ENCODE measurements at regions not wholly inside any gene's neighbourhood (a gene's known extent, or its start where the extent isn't known, plus 50 kb on each side); places are given as distances from the start of the nearest gene placed in this dataset.
"Not testable (repeated sequence)": the region's sequence is repeated elsewhere in the genome, so short reads cannot be mapped to it uniquely, and the experiment has no call there.

DNA sequence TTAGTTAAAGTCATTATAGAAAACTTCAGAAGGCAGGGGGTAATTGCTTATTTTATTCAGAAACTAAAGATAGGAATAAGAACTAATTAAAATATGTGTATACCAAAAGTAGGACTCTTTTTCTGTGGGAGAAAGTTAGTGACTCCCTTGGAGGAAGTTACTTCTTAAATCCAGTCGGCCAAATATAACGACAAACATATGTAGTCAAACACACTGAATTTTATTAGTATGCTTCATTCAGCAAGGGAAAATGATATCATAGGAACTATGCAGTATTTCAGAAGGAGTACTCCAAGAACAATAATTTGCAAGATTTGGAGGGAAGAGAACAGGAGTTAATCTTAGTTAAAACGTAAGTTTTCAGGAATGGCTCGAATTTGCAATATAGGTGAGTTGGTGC is 432.6 kb downstream of the CYLC2 start:
- DNase-seq: no peak

GRCh38 chr9:103430469-103430868 is 435.3 kb downstream of the CYLC2 start:
- no peak for DNase-seq

DNA sequence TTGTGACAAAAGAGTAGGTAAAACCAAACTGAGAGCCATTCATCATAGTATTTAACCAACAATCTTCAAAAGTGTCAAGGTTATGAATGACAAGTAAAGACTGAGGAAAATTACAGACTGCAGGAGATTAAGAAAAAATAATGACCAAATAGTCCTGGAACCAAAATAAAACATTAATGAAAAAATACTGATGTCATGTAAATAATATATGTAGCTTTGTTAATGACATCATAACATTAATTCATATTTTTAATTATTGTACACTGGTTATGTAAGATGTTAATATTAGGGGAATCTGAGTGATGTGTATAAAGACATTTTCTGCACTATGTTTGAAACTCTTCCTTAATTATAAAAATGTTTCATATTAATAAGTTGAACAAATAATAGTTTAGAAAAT is 436.7 kb downstream of the CYLC2 start:
- DNase-seq: no peak

DNA sequence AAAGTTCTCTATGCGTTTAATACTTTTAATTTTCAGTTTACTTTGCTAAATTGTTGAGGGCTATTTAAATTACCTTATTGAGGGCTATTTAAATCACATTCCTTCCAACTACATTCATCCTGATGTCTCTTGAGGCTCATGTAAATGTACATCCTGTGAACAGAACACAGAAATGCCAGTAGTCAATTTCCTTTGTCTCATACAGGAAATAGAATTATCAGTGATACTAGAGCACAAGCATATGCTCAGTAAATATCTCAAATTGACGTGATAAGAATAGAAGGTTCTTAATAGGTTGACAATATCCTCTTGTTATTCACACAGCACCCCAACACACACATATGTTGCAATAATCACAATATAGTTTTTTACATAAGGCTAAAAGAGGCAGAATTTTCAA is 449.0 kb downstream of the CYLC2 start:
- DNase-seq: no peak

DNA sequence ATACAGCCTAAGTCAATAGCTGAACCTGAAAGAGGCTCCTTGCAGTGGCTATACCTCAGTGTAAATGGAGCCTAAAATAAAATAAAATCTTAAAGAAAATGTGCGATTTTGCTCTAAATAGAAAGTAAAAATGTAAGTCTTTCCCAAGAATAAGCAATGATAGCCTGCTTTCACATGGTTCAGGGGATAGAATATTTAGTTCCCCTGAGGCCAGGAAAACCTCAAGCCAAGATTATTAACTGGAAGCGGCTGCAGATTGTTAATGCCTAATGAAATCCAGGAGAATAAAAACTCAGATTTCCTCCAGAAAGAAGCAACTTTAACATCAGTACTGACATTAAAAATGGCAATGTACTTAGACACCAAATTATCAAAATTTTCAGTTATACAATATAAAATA is 463.7 kb downstream of the CYLC2 start:
- DNase-seq: no peak

DNA sequence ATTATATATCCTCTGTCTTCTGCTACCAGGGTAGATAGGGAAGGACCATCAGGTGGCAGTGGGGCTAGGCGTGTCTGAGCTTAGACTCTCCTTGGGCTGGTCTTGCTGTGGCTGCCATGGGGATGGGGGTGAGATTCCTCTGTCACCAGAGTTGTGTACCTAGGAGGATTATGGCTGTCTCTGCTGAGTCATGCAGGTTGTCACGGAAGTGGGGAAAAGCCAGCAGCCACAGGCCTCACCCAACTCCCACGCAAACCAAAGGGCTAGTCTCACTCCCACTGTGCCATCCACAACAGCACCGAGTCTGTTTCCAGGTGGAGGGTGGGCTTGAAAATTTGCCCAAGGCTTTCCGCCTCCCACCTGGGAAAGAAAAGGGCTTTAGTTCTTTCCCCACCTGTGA is 476.1 kb downstream of the CYLC2 start:
- no peak for DNase-seq

- no peak for DNase-seq
Measured at GRCh38 chr9:103474156-103474555, 479.0 kb downstream of the CYLC2 start.

DNA sequence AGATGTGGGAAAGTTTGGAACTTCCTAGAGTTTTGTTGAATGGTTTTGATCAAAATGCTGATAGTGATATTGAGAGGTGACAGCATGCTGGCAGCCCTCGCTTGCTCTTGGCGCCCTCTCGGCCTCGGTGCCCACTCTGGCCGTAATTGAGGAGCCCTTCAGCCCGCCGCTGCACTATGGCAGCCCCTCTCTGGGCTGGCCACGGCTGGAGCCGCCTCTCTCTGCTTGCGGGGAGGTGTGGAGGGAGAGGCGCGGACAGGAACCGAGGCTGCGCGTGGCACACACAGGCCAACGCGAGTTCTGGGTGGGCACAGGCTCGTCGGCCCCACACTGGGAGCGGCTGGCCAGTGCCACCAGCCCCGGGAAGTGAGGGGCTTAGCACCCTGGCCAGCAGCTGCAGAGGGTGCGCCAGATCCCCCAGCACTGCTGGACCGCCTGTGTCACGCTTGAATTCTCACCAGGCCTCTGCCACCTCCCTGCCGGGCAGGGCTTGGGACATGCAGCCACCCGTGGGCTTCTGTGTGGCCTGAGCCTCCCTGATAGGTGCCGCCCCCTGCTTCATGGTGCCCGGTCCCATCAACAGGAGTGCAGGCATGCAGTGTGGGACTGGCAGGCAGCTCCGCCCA is 488.5 kb downstream of the CYLC2 start:
- DNase-seq: no peak

- no peak for DNase-seq
Measured at GRCh38 chr9:103485138-103485537, 490.0 kb downstream of the CYLC2 start.

DNA sequence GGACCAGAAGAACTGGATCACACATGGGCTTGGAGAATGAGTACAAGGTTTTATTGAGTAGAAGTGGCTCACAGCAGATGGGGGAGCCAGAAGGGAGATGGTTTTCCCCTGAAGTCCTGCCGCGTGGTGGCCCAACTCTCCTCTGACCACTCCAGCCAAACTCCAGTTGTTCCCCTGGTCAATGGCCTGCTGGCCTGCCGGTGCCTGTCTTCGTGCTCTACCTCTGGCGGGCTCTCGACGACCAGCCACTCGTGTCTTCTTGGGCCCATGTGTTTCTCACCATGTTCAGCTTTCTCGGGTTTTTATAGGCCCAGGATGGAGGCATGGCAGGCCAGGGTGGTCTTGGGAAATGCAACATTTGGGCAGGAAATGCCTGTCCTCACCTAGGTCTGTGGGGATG is 519.6 kb downstream of the CYLC2 start:
- DNase-seq: no peak

DNA sequence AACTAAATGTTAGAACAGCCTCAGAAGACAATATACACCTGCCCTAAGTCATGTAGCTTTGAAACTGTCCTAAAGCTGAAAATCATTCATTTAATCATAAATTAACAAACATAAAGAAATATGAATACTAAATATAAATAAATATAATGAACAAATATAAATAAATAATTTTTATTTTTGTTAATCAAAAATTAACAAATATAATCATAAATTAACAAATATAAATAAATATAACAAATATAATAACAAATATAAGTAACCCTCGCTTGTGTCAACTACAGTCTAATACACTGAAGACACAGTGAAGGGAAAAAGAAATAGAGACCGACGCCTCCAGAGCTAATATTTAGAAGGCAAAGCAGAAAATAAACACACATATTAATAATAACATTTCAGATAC is 527.3 kb downstream of the CYLC2 start:
- DNase-seq: no peak

DNA sequence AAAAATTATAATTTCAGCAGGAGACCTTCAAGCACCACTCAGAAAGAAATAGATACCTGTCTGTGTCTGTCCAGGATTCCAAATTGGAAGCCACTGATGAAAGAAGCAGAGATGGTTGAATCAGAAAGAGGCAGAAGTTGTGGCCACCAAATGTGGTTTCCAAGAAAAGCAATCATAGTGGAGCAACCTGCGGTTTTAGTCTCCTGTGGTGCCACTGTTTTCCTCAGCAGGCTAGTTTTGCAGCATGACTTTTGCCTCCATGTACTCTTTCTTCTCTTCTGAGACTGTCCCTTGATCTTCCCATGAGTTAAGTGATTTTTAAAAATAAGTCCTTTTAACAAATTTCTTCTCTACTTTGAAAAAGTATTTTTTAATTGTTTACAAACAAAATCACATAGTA is 535.8 kb downstream of the CYLC2 start:
- no peak for DNase-seq

GRCh38 chr9:103533318-103533717 is 538.2 kb downstream of the CYLC2 start:
- no peak for DNase-seq

GRCh38 chr9:103537426-103537825 is 542.3 kb downstream of the CYLC2 start:
- DNase-seq: no peak

- no peak for DNase-seq
Measured at GRCh38 chr9:103545260-103545659, 548.8 kb upstream of the SMC2 start.

DNA sequence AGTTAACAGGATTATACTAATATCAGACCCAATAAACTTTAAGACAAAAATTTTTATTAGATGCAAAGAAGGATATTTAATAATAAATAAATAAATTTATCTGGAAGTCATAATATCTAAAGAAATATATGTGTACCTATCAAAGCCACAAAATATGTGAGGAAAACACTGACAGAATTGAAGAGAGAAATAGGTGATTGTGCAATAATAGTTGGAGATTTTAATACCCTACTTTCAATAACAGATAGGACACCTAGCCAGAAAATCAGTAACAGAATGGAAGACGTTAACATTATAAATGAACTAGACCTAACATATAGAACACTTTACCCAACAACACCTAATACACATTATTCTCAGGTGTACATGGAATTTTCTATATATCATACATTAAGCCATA is 541.4 kb upstream of the SMC2 start:
- DNase-seq: no peak

GRCh38 chr9:103574056-103574455 is 520.1 kb upstream of the SMC2 start:
- DNase-seq: no peak

GRCh38 chr9:103586721-103587120 is 507.4 kb upstream of the SMC2 start:
- DNase-seq: no peak

- DNase-seq: no peak
Measured at GRCh38 chr9:103601287-103601686, 492.8 kb upstream of the SMC2 start.

DNA sequence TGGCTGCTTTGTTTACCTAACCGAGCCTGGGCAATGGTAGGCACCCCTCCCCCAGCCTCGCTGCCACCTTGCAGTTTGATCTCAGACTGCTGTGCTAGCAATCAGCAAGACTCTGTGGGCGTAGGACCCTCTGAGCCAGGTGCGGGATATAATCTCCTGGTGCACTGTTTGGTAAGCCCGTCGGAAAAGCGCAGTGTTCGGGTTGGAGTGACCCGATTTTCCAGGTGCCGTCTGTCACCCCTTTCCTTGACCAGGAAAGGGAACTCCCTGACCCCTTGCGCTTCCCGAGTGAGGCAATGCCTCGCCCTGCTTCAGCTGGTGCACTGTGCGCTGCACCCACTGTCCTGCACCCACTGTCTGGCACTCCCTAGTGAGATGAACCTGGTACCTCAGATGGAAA is 482.2 kb upstream of the SMC2 start:
- not testable (repeated sequence) for DNase-seq

DNA sequence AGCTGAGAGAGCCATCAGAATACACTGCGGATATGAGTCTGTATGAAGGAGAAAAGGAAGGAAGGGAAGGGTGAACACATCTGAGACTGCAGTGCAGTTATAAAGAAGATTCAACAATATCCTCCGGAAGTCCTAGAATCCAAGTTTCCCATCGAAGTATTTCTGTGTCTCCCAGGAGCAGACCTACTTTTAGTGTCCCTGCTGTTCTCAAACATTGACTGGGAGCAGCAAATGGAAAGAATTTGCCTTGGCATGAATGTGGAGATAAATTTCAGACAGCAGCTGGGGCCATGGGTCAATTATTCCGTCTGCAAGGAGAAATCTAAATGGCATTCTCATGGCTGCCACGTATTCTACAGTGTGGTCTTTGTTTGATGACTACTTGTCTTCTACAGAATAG is 478.1 kb upstream of the SMC2 start:
- no peak for DNase-seq

DNA sequence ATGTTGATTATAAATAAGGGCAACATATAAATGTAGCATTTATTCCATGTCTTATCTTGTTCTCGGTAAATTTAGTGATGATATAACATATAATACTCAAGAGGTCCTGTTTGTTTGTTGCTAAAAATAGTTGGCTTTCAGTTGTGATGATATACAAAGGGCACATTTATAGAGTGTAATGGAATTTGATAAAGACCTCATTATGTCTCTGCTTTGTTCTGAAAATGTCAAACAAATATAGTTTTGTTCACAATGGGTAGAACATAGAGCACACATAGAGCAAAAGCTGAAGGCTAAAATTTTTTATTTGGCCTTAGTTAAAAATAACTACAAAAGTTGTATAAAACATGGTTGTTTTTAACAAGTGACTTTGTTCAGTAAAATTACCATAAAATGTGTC is 477.1 kb upstream of the SMC2 start:
- no peak for DNase-seq

GRCh38 chr9:103625161-103625804 is 468.8 kb upstream of the SMC2 start:
- no peak for DNase-seq

DNA sequence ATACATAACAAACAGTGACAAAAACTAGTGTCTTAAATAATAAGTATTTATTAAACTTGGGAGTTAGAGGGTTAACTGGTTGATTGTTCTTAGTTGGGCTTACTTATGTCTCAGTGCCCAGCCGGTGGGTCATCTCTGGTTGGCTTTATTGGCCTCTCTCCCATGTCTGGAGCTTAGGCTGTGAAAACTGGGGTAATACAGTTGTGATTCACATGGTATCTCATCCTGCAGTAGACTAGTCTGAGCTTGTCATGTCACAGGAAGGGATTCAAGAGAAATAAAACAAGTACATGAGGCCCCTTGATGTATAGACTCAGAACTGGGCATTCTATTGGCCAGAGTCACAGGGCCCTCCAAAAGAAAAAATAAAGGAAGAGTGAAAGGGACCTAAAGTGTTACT is 466.4 kb upstream of the SMC2 start:
- no peak for DNase-seq

GRCh38 chr9:103649086-103649485 is 445.0 kb upstream of the SMC2 start:
- no peak for DNase-seq
